ENCODE measurements at regions not wholly inside any gene's neighbourhood (a gene's known extent, or its start where the extent isn't known, plus 50 kb on each side); places are given as distances from the start of the nearest gene placed in this dataset.

DNA sequence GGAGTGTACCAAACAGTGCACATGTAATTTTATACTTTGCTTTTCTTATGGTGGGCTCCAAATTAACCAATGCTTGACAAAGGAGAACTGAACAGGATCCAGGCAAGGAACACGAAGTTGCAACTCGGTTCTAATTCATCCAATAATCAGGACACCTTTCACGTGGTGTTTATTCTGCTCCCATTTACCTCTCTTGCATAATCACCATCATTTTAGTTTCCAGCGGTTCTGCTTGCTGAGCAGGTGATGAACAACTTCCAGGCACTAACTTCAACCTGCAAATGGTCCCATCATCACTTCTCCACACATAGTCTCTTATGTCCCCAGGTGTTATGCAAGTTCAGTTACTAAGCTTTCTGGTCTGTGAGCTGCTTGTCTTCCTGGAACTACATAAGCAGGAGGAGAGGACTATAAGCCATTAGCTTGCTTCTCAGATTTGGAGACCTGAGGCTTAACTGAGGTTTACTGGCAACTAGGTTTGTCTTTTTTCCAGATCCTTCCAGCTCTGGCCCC, 326.8 kb upstream of the SLC30A5 start:
- Histone ChIP-seq H3K27me3 (replicated peaks in 1 of 7) (no peaks in the 10 kb centered on the region), H3K27ac (no peak overlapping the region), H3K36me3 (no peaks in the 10 kb centered on the region), H3K4me3 (no peak overlapping the region), H3K4me1 (no peaks in the 10 kb centered on the region), H3K9me3 (no peaks in the 10 kb centered on the region)
- no peak for DNase-seq
- intact Hi-C loops (cut with DNase I; ENCODE audit: low total_unique reads): no loop called here
- WGBS, 5 donors: 85 to 91% (median 87%) methylated on average over 4 of the region's 4 CpGs
- TF ChIP-seq POLR2A (IDR thresholded peaks at IDR 0.05) (no peak), POLR2AphosphoS5 (IDR thresholded peaks at IDR 0.05) (no peak)
- TF ChIP-seq, protein P1, sequence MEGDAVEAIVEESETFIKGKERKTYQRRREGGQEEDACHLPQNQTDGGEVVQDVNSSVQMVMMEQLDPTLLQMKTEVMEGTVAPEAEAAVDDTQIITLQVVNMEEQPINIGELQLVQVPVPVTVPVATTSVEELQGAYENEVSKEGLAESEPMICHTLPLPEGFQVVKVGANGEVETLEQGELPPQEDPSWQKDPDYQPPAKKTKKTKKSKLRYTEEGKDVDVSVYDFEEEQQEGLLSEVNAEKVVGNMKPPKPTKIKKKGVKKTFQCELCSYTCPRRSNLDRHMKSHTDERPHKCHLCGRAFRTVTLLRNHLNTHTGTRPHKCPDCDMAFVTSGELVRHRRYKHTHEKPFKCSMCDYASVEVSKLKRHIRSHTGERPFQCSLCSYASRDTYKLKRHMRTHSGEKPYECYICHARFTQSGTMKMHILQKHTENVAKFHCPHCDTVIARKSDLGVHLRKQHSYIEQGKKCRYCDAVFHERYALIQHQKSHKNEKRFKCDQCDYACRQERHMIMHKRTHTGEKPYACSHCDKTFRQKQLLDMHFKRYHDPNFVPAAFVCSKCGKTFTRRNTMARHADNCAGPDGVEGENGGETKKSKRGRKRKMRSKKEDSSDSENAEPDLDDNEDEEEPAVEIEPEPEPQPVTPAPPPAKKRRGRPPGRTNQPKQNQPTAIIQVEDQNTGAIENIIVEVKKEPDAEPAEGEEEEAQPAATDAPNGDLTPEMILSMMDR (IDR thresholded peaks at IDR 0.05 in 8 of 11, conservative IDR thresholded peaks at IDR 0.05 in 3 of 11): no peak

DNA sequence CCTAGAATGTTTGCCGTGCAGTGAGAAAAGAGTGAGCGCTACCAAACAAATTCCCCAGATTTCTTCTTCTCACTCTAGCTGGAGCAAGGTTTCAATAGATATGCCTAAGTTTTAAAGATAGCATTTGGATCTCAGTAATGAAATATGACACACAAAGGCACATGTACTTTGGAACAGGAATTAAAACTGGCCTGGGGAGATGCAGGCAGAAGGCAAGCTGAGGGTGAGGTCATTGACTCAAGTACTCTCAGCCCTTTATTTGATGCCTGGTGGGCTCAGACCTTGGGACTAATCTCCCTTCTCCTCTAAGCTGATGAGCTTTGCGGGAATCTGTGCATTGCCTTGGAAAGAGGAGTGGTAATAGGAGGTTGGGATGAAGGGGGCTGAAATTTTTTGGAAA, 323.3 kb upstream of the SLC30A5 start:
- Histone ChIP-seq H3K4me3 (no peak overlapping the region), H3K4me1 (no peaks in the 10 kb centered on the region), H3K36me3 (no peaks in the 10 kb centered on the region), H3K27ac (no peak overlapping the region), H3K9me3 (peaks cover 0 to 8% (median 0%) of the 10 kb centered on the region in 8 donors), H3K27me3 (replicated peaks in 1 of 7) (no peaks in the 10 kb centered on the region)
- intact Hi-C loops (cut with DNase I; ENCODE audit: low total_unique reads): no loop called here
- DNase-seq: no peak
- WGBS, 5 donors: 87 to 97% (median 94%) methylated on average over 3 of the region's 3 CpGs
- TF ChIP-seq POLR2A (IDR thresholded peaks at IDR 0.05) (no peak), POLR2AphosphoS5 (IDR thresholded peaks at IDR 0.05) (no peak)
- TF ChIP-seq, protein P1 (IDR thresholded peaks at IDR 0.05 in 8 of 11, conservative IDR thresholded peaks at IDR 0.05 in 3 of 11): no peak

DNA sequence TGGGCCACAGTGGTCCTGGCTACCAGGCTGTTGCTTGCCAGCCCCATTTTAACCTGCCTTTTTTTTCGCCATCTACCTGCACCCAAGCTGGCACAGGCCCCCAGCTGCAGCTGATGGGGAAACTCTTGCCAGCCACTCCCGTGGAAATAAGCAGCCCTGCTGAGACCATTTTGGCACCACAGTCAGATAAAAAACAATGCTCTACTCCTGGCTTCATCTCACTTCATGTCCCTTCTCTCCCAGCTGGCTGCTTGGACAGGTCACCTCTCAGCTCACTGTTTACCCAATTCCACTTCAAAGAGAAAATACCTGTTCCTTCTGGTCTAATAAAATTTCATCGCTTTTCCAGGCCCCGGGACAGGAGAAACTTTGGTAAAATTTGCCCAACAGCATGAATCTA, 322.6 kb upstream of the SLC30A5 start:
- TF ChIP-seq, protein P1 (IDR thresholded peaks at IDR 0.05 in 8 of 11, conservative IDR thresholded peaks at IDR 0.05 in 3 of 11): no peak
- TF ChIP-seq POLR2A (IDR thresholded peaks at IDR 0.05) (no peak), POLR2AphosphoS5 (IDR thresholded peaks at IDR 0.05) (no peak)
- Histone ChIP-seq H3K4me3 (no peak overlapping the region), H3K36me3 (no peaks in the 10 kb centered on the region), H3K27ac (no peak overlapping the region), H3K4me1 (no peaks in the 10 kb centered on the region), H3K9me3 (peaks cover 0 to 8% (median 0%) of the 10 kb centered on the region in 8 donors), H3K27me3 (replicated peaks in 1 of 7) (no peaks in the 10 kb centered on the region)
- intact Hi-C loops (cut with DNase I; ENCODE audit: low total_unique reads): no loop called here
- 86 to 92% (median 88%) methylated on average over 4 of the region's 4 CpGs for WGBS, 5 donors
- no peak for DNase-seq

DNA sequence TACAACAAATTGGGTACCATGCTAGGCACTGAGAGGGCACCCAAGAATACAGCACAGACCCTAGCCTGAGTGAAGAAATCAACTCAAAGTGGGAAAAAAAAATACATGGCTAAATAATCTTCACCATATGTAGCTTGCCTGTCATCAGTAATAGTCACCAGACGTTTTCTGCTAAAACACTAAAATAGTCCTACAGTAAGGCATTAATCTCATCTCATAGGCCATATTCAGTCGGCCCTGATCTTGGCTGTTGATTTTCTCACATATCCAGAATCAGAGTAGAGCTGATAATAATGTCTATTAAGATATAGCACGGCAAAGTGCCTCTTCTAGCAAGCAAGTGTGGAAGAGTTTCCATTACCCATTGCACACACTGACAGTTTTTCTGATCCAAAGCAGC, 322.1 kb upstream of the SLC30A5 start:
- Histone ChIP-seq H3K36me3 (no peaks in the 10 kb centered on the region), H3K27ac (no peak overlapping the region), H3K4me3 (no peak overlapping the region), H3K27me3 (replicated peaks in 1 of 7) (no peaks in the 10 kb centered on the region), H3K9me3 (peaks cover 0 to 8% (median 0%) of the 10 kb centered on the region in 8 donors), H3K4me1 (no peaks in the 10 kb centered on the region)
- 73 to 85% (median 78%) methylated on average over 3 of the region's 3 CpGs for WGBS, 5 donors
- TF ChIP-seq POLR2AphosphoS5 (IDR thresholded peaks at IDR 0.05) (no peak), POLR2A (IDR thresholded peaks at IDR 0.05) (no peak)
- TF ChIP-seq, protein P1 (IDR thresholded peaks at IDR 0.05 in 8 of 11, conservative IDR thresholded peaks at IDR 0.05 in 3 of 11): no peak
- DNase-seq: no peak
- intact Hi-C loops (cut with DNase I; ENCODE audit: low total_unique reads): no loop called here
